GM23338 (cell line): ENCODE measurements at regions not wholly inside any gene's neighbourhood (a gene's known extent, or its start where the extent isn't known, plus 50 kb on each side); places are given as distances from the start of the nearest gene placed in this dataset.

ENCODE experiments used
- ATAC-seq: fragments of 200-7000 bp; cut with Tn5 transposase; 3 replicates; pipeline ENCODE4 v1.9.1; 2020
- DNase-seq: peaks from one replicate; pipeline ENCODE4 v3.0.0-alpha.2; 2015; ENCODE audit warnings: low spot score
- H2AFZ ChIP-seq: fragments of 200-600 bp; sonication (generic); 2 replicates; pipeline ENCODE4 v1.8.0; 2016; ENCODE audit warnings: antibody characterized with exemption, mild to moderate bottlenecking, moderate library complexity
- H3F3A ChIP-seq: fragments of 200-600 bp; sonication (generic); replicated peaks from 2 replicates; pipeline ENCODE4 v1.8.0; 2017; ENCODE audit warnings: antibody characterized with exemption, mixed run types, low read depth
- H3K27ac ChIP-seq: fragments of 200-600 bp; sonication (generic); 2 replicates; pipeline ENCODE4 v1.6.1; 2016; ENCODE audit warnings: low read depth
- H3K27me3 ChIP-seq: fragments of 200-600 bp; sonication (generic); 2 replicates; pipeline ENCODE4 v1.8.0; 2016; ENCODE audit warnings: mild to moderate bottlenecking, mixed run types, moderate library complexity; ENCODE audit not compliant: insufficient read depth
- H3K36me3 ChIP-seq: fragments of 200-600 bp; sonication (generic); 2 replicates; pipeline ENCODE4 v1.8.0; 2016; ENCODE audit warnings: mild to moderate bottlenecking; ENCODE audit not compliant: insufficient read depth
- H3K4me1 ChIP-seq: fragments of 200-600 bp; sonication (generic); 2 replicates; pipeline ENCODE4 v1.8.0; 2016; ENCODE audit warnings: mild to moderate bottlenecking, moderate library complexity; ENCODE audit not compliant: insufficient read depth
- H3K4me2 ChIP-seq: fragments of 200-600 bp; sonication (generic); 2 replicates; pipeline ENCODE4 v1.7.1; 2017; ENCODE audit warnings: mixed run types
- H3K4me3 ChIP-seq: fragments of 200-600 bp; sonication (generic); 2 replicates; pipeline ENCODE4 v1.6.1; 2016; ENCODE audit warnings: mixed run types
- H3K79me2 ChIP-seq: fragments of 200-600 bp; sonication (generic); replicated peaks from 2 replicates; pipeline ENCODE4 v1.8.0; 2017; ENCODE audit warnings: mild to moderate bottlenecking; ENCODE audit not compliant: insufficient read depth
- H3K9me2 ChIP-seq: fragments of 200-600 bp; sonication (generic); 2 replicates; pipeline ENCODE4 v1.8.0; 2017; ENCODE audit not compliant: insufficient read depth
- H4K20me1 ChIP-seq: fragments of 200-600 bp; sonication (generic); replicated peaks from 2 replicates; pipeline ENCODE4 v1.8.0; 2017; ENCODE audit warnings: mild to moderate bottlenecking; ENCODE audit not compliant: insufficient read depth
- H3K27ac Mint-ChIP-seq: 2 replicates; pipeline ENCODE4 v1.8.0; 2020; ENCODE audit warnings: inconsistent platforms, mild to moderate bottlenecking, moderate library complexity, mixed read lengths
- H3K27me3 Mint-ChIP-seq: 3 replicates; pipeline ENCODE4 v1.8.0; 2022; ENCODE audit warnings: low read depth, mild to moderate bottlenecking, moderate library complexity, mixed read lengths, inconsistent platforms; ENCODE audit not compliant: insufficient read depth, poor library complexity
- H3K36me3 Mint-ChIP-seq: 3 replicates; pipeline ENCODE4 v1.8.0; 2021; ENCODE audit warnings: low read depth, mild to moderate bottlenecking, inconsistent platforms, moderate library complexity, mixed read lengths
- H3K4me1 Mint-ChIP-seq: 3 replicates; pipeline ENCODE4 v1.8.0; 2020; ENCODE audit warnings: mild to moderate bottlenecking, inconsistent platforms, mixed read lengths
- H3K4me3 Mint-ChIP-seq: 3 replicates; pipeline ENCODE4 v1.8.0; 2021; ENCODE audit warnings: moderate library complexity, mild to moderate bottlenecking, inconsistent platforms, mixed read lengths
- H3K9me3 Mint-ChIP-seq: 3 replicates; pipeline ENCODE4 v1.8.0; 2020; ENCODE audit warnings: moderate library complexity, mild to moderate bottlenecking, inconsistent platforms, mixed read lengths
- EZH2phosphoT487 ChIP-seq: fragments of 200-600 bp; sonication (generic); IDR thresholded peaks from one replicate; pipeline ENCODE4 v1.8.1; 2018; ENCODE audit warnings: antibody characterized with exemption; ENCODE audit not compliant: unreplicated experiment
- NANOG ChIP-seq: IDR thresholded peaks from 2 replicates; pipeline ENCODE4 v1.6.1; 2016; ENCODE audit warnings: antibody characterized with exemption, borderline replicate concordance
- POLR2AphosphoS5 ChIP-seq: IDR thresholded peaks from 2 replicates; pipeline ENCODE4 v1.6.1; 2016; ENCODE audit warnings: antibody characterized with exemption, low read depth
- STAT1 ChIP-seq: IDR thresholded peaks from one replicate; pipeline ENCODE4 v1.6.1; 2016; ENCODE audit warnings: antibody characterized with exemption; ENCODE audit not compliant: unreplicated experiment
- ZNF331 ChIP-seq: fragments of 250-450 bp; sonication (Bioruptor Pico); IDR thresholded peaks from 2 replicates; pipeline ENCODE4 v1.5.0; 2020; ENCODE audit warnings: low read depth, mild to moderate bottlenecking, moderate library complexity
- ZNF462 ChIP-seq: fragments of 250-450 bp; sonication (Bioruptor Pico); IDR thresholded peaks from 2 replicates; pipeline ENCODE4 v1.5.0; 2020; ENCODE audit warnings: mild to moderate bottlenecking, moderate library complexity

GRCh38 chr5:16378762-16379161 is 86.8 kb downstream of the ZNF622 start:
- Mint-ChIP-seq H3K36me3 (no peaks in the 10 kb centered on the region), H3K4me3 (no peak overlapping the region)

GRCh38 chr5:16372493-16372892 is 93.1 kb downstream of the ZNF622 start:
- H3F3A ChIP-seq = no peaks in the 10 kb centered on the region
- no peaks in the 10 kb centered on the region for H3K9me3 Mint-ChIP-seq
- ATAC-seq (no peak), DNase-seq (no peak)
- H3K4me3 Mint-ChIP-seq = no peak overlapping the region
- H3K36me3 Mint-ChIP-seq = no peaks in the 10 kb centered on the region
- H3K27me3 Mint-ChIP-seq = no peaks in the 10 kb centered on the region
- H3K4me1 Mint-ChIP-seq = peaks cover 6% of the 10 kb centered on the region; the same call in 2 of the 3 replicates
- H3K27ac Mint-ChIP-seq = no peak overlapping the region; the same call in 1 of the 2 replicates
- H3K27me3 ChIP-seq = no peaks in the 10 kb centered on the region
- H3K36me3 ChIP-seq = no peaks in the 10 kb centered on the region
- no peak overlapping the region for H2AFZ ChIP-seq
- no peak overlapping the region for H3K4me3 ChIP-seq
- H3K9me2 ChIP-seq = peaks cover 14% of the 10 kb centered on the region; the same call in 1 of the 2 replicates
- H4K20me1 ChIP-seq = no peaks in the 10 kb centered on the region
- H3K27ac ChIP-seq = no peak overlapping the region
- TF ChIP-seq ZNF462 (CRISPR knock-in tag) (no peak), EZH2phosphoT487 (no peak)
- H3K4me1 ChIP-seq = no peaks in the 10 kb centered on the region
- H3K79me2 ChIP-seq = no peaks in the 10 kb centered on the region
- no peak overlapping the region for H3K4me2 ChIP-seq

More at GRCh38 chr5:16378762-16379161, 86.8 kb downstream of the ZNF622 start:
- ATAC-seq (no peak), DNase-seq (no peak)
- no peaks in the 10 kb centered on the region for H3K4me1 ChIP-seq
- no peaks in the 10 kb centered on the region for H4K20me1 ChIP-seq
- H3K4me2 ChIP-seq = no peak overlapping the region
- Mint-ChIP-seq H3K27me3 (no peaks in the 10 kb centered on the region), H3K27ac (no peak overlapping the region), H3K4me1 (peaks cover 6% of the 10 kb centered on the region; the same call in 2 of the 3 replicates), H3K9me3 (no peaks in the 10 kb centered on the region)
- TF ChIP-seq NANOG (no peak), STAT1 (no peak), POLR2AphosphoS5 (no peak), ZNF331 (CRISPR knock-in tag) (no peak)
- no peaks in the 10 kb centered on the region for H3K79me2 ChIP-seq
- no peaks in the 10 kb centered on the region for H3F3A ChIP-seq
- H3K27ac ChIP-seq = no peak overlapping the region
- no peak overlapping the region for H2AFZ ChIP-seq
- no peaks in the 10 kb centered on the region for H3K27me3 ChIP-seq
- no peak overlapping the region for H3K4me3 ChIP-seq
- H3K36me3 ChIP-seq = no peaks in the 10 kb centered on the region
- H3K9me2 ChIP-seq = peaks cover 8% of the 10 kb centered on the region; the same call in 1 of the 2 replicates
